C4-2B (cell line): ENCODE measurements at regions not wholly inside any gene's neighbourhood (a gene's known extent, or its start where the extent isn't known, plus 50 kb on each side); places are given as distances from the start of the nearest gene placed in this dataset.

Experiments used
- H3K27ac ChIP-seq: fragments of 450-650 bp; 2 replicates; pipeline ENCODE4 v1.5.1; 2017
- ZFX ChIP-seq: fragments of 450-650 bp; IDR thresholded peaks from 2 replicates; pipeline ENCODE4 v1.6.1; 2017
- TF ChIP-seq, protein P1 (sequence below): fragments of 450-650 bp; conservative IDR thresholded peaks from 2 replicates; pipeline ENCODE4 v1.5.1; 2017; ENCODE audit warnings: mild to moderate bottlenecking

GRCh38 chr11:90364527-90364926 is 141.7 kb upstream of the CHORDC1 start:
- no peak for TF ChIP-seq ZFX
- TF ChIP-seq, protein P1, sequence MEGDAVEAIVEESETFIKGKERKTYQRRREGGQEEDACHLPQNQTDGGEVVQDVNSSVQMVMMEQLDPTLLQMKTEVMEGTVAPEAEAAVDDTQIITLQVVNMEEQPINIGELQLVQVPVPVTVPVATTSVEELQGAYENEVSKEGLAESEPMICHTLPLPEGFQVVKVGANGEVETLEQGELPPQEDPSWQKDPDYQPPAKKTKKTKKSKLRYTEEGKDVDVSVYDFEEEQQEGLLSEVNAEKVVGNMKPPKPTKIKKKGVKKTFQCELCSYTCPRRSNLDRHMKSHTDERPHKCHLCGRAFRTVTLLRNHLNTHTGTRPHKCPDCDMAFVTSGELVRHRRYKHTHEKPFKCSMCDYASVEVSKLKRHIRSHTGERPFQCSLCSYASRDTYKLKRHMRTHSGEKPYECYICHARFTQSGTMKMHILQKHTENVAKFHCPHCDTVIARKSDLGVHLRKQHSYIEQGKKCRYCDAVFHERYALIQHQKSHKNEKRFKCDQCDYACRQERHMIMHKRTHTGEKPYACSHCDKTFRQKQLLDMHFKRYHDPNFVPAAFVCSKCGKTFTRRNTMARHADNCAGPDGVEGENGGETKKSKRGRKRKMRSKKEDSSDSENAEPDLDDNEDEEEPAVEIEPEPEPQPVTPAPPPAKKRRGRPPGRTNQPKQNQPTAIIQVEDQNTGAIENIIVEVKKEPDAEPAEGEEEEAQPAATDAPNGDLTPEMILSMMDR, result no peak
- H3K27ac ChIP-seq, result no peak overlapping the region

- TF ChIP-seq, protein P1, result peak; percentile 17; the same call in 1 of the 2 replicates
- TF ChIP-seq ZFX, result no peak
- no peak overlapping the region for H3K27ac ChIP-seq
Measured at GRCh38 chr11:90363739-90364138, 140.9 kb upstream of the CHORDC1 start.

GRCh38 chr11:90355200-90355599 is 132.4 kb upstream of the CHORDC1 start:
- TF ChIP-seq, protein P1, result no peak
- TF ChIP-seq ZFX, result no peak
- no peak overlapping the region for H3K27ac ChIP-seq

DNA sequence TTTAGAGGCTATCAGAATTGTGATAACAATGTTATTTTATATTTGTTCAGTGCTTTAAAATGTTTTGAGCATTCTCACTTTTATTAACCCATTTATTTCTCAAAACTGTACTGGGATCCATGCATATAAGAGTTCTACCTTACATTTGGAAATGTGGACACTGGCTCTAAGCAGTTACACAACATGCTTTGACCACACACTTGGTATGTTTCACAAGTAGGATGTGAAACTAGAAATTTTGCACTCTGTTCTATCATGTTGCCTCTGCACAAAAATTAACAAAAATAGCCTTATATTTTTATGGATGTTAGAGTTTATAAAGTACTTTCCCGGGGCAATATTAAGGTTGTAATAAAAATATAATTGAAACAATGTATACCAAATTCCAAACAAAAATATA is 126.9 kb upstream of the CHORDC1 start:
- TF ChIP-seq, protein P1, result no peak
- TF ChIP-seq ZFX, result no peak
- no peak overlapping the region for H3K27ac ChIP-seq

DNA sequence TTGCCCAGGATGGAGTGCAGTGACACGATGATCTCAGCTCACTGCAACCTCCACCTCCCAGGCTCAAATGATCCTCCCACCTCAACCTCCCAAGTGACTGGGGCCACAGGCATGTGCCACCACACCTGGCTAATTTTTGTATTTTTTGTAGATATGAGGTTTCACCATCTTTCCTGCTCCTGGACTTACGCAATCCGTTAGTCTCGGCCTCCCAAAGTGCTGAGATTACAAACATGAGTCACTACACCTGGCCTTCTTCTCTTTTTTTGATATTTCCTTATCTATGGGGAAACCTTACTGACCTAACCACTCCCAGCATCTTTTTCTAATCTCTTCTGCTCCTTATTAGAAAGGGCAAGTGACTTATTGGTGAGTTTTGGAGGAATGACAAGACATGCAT is 121.7 kb upstream of the CHORDC1 start:
- no peak for TF ChIP-seq ZFX
- TF ChIP-seq, protein P1, result no peak
- H3K27ac ChIP-seq, result no peak overlapping the region

DNA sequence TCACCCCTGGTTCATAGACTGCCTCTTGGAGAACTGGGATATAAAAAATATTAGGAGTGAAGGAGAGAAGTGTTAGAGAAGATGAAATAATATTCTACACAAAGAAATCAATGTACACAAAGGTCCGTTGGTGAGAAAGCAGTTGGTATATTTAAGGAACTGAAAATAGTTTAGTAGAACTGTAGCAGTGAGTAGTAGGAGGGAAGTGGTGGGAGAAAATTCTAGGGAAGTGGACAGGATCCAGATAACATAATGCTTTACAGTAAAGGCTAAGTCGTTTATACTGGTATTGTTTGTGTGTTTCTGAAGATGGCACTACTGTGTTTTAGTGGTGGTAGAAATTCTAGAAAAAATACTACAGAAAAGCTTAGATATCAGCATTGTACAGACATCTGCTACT is 120.8 kb upstream of the CHORDC1 start:
- TF ChIP-seq, protein P1, result no peak
- TF ChIP-seq ZFX, result no peak
- H3K27ac ChIP-seq, result no peak overlapping the region

DNA sequence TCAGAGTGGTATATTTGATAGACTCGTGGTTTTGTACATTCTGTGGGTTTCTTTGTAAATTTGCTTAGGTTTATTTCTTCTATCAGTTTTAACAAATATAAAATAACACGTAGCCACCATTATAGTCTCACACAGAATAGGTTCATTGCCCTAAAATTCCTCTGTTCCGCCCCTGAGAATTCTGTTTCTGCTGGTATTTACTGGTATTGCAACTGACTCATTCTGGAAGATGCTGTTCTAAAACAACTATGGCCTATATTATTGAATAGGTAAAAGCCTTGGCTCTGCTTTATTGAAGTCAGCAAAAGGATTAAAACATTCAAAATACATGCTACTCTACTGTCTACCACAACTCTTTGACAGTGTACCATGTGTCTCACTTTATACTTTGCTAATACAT is 119.1 kb upstream of the CHORDC1 start:
- TF ChIP-seq ZFX, result no peak
- TF ChIP-seq, protein P1, result no peak; the same call in 1 of the 2 replicates
- no peak overlapping the region for H3K27ac ChIP-seq
